ENCODE measurements at regions not wholly inside any gene's neighbourhood (a gene's known extent, or its start where the extent isn't known, plus 50 kb on each side); places are given as distances from the start of the nearest gene placed in this dataset.

GRCh38 chr10:31194986-31195385 lies 124.0 kb upstream of the ZEB1 start:
- TF ChIP-seq MAX (IDR thresholded peaks at IDR 0.05; ENCODE audit: low read depth, low read length) (no peak), MYC (IDR thresholded peaks at IDR 0.05; ENCODE audit: low read depth, low read length) (no peak), POLR2A (IDR thresholded peaks at IDR 0.05; ENCODE audit: extremely low read depth, insufficient read length) (no peak)
- TF ChIP-seq, protein P1, sequence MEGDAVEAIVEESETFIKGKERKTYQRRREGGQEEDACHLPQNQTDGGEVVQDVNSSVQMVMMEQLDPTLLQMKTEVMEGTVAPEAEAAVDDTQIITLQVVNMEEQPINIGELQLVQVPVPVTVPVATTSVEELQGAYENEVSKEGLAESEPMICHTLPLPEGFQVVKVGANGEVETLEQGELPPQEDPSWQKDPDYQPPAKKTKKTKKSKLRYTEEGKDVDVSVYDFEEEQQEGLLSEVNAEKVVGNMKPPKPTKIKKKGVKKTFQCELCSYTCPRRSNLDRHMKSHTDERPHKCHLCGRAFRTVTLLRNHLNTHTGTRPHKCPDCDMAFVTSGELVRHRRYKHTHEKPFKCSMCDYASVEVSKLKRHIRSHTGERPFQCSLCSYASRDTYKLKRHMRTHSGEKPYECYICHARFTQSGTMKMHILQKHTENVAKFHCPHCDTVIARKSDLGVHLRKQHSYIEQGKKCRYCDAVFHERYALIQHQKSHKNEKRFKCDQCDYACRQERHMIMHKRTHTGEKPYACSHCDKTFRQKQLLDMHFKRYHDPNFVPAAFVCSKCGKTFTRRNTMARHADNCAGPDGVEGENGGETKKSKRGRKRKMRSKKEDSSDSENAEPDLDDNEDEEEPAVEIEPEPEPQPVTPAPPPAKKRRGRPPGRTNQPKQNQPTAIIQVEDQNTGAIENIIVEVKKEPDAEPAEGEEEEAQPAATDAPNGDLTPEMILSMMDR (IDR thresholded peaks at IDR 0.05; ENCODE audit: low read depth, low read length): no peak
- DNase-seq (ENCODE audit: low read depth): no peak
- H3K4me3 ChIP-seq (ENCODE audit: low read depth, low read length): no peak overlapping the region

DNA sequence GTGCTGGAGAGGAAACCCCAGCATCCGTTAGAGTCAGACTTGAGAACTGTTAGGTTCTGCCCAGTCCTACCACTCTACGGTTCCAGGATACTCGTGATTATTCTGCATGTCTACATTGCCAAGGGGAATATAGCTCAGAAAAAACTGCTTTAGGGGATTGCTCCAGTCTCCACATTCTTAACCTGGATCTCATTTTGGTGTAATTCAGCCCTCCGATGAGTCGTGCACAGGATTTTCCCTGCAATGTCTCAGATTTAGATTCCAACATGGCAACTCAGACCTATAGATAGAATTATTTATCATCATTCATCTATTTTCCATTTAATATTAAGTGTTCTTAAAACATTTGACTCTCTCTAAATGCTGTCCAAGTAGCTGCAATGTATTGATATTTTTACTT lies 121.1 kb upstream of the ZEB1 start:
- TF ChIP-seq MAX (IDR thresholded peaks at IDR 0.05; ENCODE audit: low read depth, low read length) (no peak), POLR2A (IDR thresholded peaks at IDR 0.05; ENCODE audit: extremely low read depth, insufficient read length) (no peak), MYC (IDR thresholded peaks at IDR 0.05; ENCODE audit: low read depth, low read length) (no peak)
- TF ChIP-seq, protein P1 (IDR thresholded peaks at IDR 0.05; ENCODE audit: low read depth, low read length): no peak
- DNase-seq (ENCODE audit: low read depth): no peak
- no peak overlapping the region for H3K4me3 ChIP-seq (ENCODE audit: low read depth, low read length)

GRCh38 chr10:31204090-31204489 lies 114.9 kb upstream of the ZEB1 start:
- DNase-seq (ENCODE audit: low read depth): no peak
- TF ChIP-seq MAX (IDR thresholded peaks at IDR 0.05; ENCODE audit: low read depth, low read length) (no peak), POLR2A (IDR thresholded peaks at IDR 0.05; ENCODE audit: extremely low read depth, insufficient read length) (no peak), MYC (IDR thresholded peaks at IDR 0.05; ENCODE audit: low read depth, low read length) (no peak)
- TF ChIP-seq, protein P1 (IDR thresholded peaks at IDR 0.05; ENCODE audit: low read depth, low read length): no peak
- no peak overlapping the region for H3K4me3 ChIP-seq (ENCODE audit: low read depth, low read length)

- no peak for TF ChIP-seq MAX (IDR thresholded peaks at IDR 0.05; ENCODE audit: low read depth, low read length)
- no peak for TF ChIP-seq MYC (IDR thresholded peaks at IDR 0.05; ENCODE audit: low read depth, low read length)
- TF ChIP-seq, protein P1 (IDR thresholded peaks at IDR 0.05; ENCODE audit: low read depth, low read length): no peak
- TF ChIP-seq POLR2A (IDR thresholded peaks at IDR 0.05; ENCODE audit: extremely low read depth, insufficient read length): no peak
- DNase-seq (ENCODE audit: low read depth): no peak
- no peak overlapping the region for H3K4me3 ChIP-seq (ENCODE audit: low read depth, low read length)
Observed at GRCh38 chr10:31207636-31208035, 111.4 kb upstream of the ZEB1 start.

DNA sequence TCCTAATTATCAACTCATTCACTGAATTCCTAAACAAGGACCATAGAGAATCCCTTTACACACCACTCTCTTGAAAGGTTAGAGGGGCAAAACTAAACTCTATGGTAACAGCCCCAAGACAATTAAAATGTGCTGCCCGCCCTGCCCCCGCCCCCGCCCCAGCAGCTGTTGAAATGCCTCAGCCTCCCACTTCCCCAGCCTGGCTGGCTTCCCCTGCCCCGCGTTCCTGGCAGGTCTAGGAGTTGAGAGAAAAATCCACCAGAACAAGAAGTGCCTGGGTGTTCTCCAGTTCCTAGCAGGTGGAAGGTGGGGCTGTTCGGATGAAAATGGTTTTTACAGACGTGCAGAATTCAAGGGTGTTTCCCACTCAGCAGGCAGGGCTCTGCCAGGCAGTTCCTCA lies 109.5 kb upstream of the ZEB1 start:
- peak; percentile 31 for DNase-seq (ENCODE audit: low read depth)
- H3K4me3 ChIP-seq (ENCODE audit: low read depth, low read length): no peak overlapping the region
- TF ChIP-seq MAX (IDR thresholded peaks at IDR 0.05; ENCODE audit: low read depth, low read length) (no peak), MYC (IDR thresholded peaks at IDR 0.05; ENCODE audit: low read depth, low read length) (no peak), POLR2A (IDR thresholded peaks at IDR 0.05; ENCODE audit: extremely low read depth, insufficient read length) (no peak)
- TF ChIP-seq, protein P1 (IDR thresholded peaks at IDR 0.05; ENCODE audit: low read depth, low read length): no peak

DNA sequence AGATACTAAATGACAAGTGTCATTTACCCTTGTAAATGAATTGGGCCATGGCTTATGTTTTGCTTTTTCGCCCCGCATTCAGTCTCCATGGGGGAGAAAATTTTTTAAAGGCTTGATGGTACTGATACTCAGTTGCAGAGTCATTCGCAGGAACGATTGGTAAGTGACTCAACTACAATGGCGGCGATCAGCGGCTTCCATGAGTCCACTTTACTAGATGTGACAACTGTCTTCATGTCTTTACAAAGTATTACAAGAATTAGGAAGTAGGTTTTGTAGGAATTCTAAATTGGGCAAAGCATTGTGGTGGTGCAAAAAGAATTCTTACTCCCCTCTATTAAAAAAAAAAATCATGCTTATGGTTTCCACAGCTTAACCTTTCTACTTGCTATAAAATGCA lies 108.8 kb upstream of the ZEB1 start:
- TF ChIP-seq POLR2A (IDR thresholded peaks at IDR 0.05; ENCODE audit: extremely low read depth, insufficient read length): no peak
- no peak for DNase-seq (ENCODE audit: low read depth)

More for the DNA sequence above, 108.8 kb upstream of the ZEB1 start:
- no peak overlapping the region for H3K4me3 ChIP-seq (ENCODE audit: low read depth, low read length)

All from NB4 (cell line).